ENCODE measurements at regions not wholly inside any gene's neighbourhood (a gene's known extent, or its start where the extent isn't known, plus 50 kb on each side); places are given as distances from the start of the nearest gene placed in this dataset.

- Histone ChIP-seq H3K27me3 (no peaks in the 10 kb centered on the region), H3K27ac (peak overlapping the region in 1 of 2 donors; percentile 25), H3K4me3 (no peak overlapping the region), H3K36me3 (no peaks in the 10 kb centered on the region), H3K9me3 (no peaks in the 10 kb centered on the region), H3K4me1 (peaks cover 0 to 14% of the 10 kb centered on the region in 2 donors)
- peak; percentile 73 for ATAC-seq
- DNase-seq, result no peak
- TF ChIP-seq, protein P1, sequence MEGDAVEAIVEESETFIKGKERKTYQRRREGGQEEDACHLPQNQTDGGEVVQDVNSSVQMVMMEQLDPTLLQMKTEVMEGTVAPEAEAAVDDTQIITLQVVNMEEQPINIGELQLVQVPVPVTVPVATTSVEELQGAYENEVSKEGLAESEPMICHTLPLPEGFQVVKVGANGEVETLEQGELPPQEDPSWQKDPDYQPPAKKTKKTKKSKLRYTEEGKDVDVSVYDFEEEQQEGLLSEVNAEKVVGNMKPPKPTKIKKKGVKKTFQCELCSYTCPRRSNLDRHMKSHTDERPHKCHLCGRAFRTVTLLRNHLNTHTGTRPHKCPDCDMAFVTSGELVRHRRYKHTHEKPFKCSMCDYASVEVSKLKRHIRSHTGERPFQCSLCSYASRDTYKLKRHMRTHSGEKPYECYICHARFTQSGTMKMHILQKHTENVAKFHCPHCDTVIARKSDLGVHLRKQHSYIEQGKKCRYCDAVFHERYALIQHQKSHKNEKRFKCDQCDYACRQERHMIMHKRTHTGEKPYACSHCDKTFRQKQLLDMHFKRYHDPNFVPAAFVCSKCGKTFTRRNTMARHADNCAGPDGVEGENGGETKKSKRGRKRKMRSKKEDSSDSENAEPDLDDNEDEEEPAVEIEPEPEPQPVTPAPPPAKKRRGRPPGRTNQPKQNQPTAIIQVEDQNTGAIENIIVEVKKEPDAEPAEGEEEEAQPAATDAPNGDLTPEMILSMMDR (IDR thresholded peaks at IDR 0.05), result no peak
- intact Hi-C loops (cut with DNase I), result no loop called here
Measured at GRCh38 chr7:116340201-116340847, 130.0 kb downstream of the TES start.

DNA sequence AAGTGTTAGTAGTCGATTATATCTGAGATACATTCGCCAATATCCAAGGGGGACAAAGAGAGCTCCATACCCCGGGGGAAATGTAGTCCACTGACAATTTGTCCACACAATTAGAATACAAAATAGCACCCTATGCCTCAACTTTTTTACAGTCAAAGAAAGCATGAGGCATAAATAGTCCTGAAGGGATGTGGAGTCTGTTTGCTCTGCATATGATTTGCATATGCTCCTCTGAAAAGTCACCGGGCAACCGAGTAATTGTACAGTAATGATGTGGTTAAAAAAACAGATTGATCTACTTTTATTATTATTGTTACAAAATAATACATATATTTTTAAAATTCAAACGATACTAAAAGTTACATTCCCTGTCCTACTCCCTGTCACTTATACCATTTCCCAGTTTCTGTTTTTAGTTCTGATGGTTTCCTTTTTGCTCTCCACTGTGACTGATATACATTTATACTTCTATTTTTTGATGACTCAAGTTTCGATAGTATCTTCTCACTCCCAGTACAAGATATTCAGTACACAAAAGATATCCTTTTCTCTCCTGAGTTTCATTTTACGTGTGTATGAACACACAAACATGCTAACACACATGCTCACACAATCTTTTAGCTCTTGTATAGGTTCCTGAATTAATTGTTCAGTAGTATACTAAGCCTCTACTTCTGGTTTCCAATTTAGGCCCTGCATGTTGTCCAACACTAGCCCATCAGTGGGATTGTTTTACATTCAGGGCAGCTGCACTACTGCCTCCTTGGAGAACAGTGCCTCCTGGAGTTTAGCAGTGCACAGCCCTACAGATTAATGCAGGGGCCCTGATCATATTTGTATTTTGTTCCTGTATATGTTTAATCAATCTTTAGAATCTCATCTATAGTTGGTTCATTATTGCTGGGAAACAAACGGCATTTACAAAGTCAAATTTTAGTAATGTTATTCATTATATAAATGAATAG, 130.9 kb downstream of the TES start:
- ATAC-seq (peak; percentile 55), DNase-seq (no peak)
- Histone ChIP-seq H3K27me3 (no peaks in the 10 kb centered on the region), H3K4me3 (no peak overlapping the region), H3K9me3 (no peaks in the 10 kb centered on the region), H3K36me3 (no peaks in the 10 kb centered on the region), H3K27ac (peak overlapping the region in 1 of 2 donors; percentile 25), H3K4me1 (peaks cover 0 to 14% of the 10 kb centered on the region in 2 donors)
- intact Hi-C loops (cut with DNase I), result no loop called here
- TF ChIP-seq, protein P1 (IDR thresholded peaks at IDR 0.05), result no peak

GRCh38 chr7:116342125-116342524, 131.8 kb downstream of the TES start:
- TF ChIP-seq, protein P1 (IDR thresholded peaks at IDR 0.05), result no peak
- intact Hi-C loops (cut with DNase I), result no loop called here
- H3K27me3 ChIP-seq, result no peaks in the 10 kb centered on the region
- H3K36me3 ChIP-seq, result no peaks in the 10 kb centered on the region
- no peak overlapping the region for H3K27ac ChIP-seq
- H3K4me1 ChIP-seq, result peaks cover 0 to 14% of the 10 kb centered on the region in 2 donors
- no peak for DNase-seq
- no peak overlapping the region for H3K4me3 ChIP-seq
- ATAC-seq, result no peak
- H3K9me3 ChIP-seq, result no peaks in the 10 kb centered on the region

DNA sequence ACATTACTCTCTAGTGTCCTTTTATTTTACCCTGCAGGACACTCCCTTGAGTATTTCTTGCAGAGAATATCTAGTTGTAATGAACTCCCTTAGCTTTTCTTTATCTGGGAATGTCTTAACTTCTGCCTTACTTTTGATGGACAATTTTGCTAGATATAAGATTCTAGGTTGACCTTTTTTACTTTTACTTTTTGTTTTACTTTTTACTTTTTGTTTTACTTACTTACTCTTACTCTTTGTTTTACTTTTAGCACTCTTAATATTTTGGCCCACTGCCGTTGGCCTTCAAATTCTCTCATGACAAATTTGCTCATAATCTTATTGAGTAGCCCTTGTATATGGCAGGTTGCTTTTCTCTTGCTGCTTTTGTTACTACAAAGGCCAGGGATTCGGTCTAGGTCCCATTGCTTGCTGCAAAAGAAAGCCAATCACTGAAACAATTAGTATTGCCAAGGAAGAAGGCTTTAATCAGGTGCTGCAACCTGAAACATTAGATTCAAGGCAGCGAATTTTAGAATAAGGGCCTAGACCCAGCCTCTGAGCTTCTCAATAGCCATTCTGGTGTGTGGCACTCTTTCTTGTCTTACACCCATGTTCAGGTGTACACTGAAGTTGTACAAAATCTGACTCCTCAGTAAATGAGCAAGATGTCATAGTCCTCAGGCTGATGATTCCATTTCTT, 137.0 kb downstream of the TES start:
- no peaks in the 10 kb centered on the region for H3K27me3 ChIP-seq
- DNase-seq, result no peak
- intact Hi-C loops (cut with DNase I), result no loop called here
- H3K4me1 ChIP-seq, result peaks cover 0 to 3% of the 10 kb centered on the region in 2 donors
- no peak overlapping the region for H3K4me3 ChIP-seq
- H3K36me3 ChIP-seq, result no peaks in the 10 kb centered on the region
- no peak for ATAC-seq
- no peaks in the 10 kb centered on the region for H3K9me3 ChIP-seq
- no peak overlapping the region for H3K27ac ChIP-seq
- TF ChIP-seq, protein P1 (IDR thresholded peaks at IDR 0.05), result no peak

DNA sequence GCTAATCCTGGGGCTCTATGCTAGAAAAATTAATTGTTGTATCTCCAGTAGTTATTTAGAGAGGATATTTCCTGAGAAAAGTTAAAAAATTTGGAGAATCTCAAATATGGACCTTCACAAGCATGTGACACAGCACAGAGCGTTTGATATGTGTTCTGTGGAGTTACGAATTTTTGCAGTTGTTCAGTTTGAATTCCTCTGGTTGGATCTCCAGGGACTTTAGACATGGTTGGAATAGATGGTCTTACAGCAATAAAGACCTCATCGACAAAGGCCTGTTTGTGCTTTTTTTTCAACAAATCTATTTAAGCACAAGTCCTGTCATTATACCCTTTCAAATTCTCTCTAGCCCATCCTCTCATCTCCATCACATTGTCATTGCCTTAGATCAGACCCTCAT, 138.0 kb downstream of the TES start:
- Histone ChIP-seq H3K9me3 (no peaks in the 10 kb centered on the region), H3K4me3 (no peak overlapping the region), H3K4me1 (peaks cover under 1 to 5% of the 10 kb centered on the region in 2 donors), H3K27ac (no peak overlapping the region), H3K36me3 (no peaks in the 10 kb centered on the region), H3K27me3 (no peaks in the 10 kb centered on the region)
- ATAC-seq, result no peak
- DNase-seq, result no peak
- intact Hi-C loops (cut with DNase I), result no loop called here
- TF ChIP-seq, protein P1 (IDR thresholded peaks at IDR 0.05), result no peak
